PC-9 (cell line): ENCODE measurements at regions not wholly inside any gene's neighbourhood (a gene's known extent, or its start where the extent isn't known, plus 50 kb on each side); places are given as distances from the start of the nearest gene placed in this dataset.

ENCODE experiments used
- EZH2 ChIP-seq: fragments of 200-600 bp; sonication (generic); IDR thresholded peaks from 2 replicates; pipeline ENCODE4 v1.8.0; 2017; ENCODE audit warnings: antibody characterized with exemption, low read depth
- TF ChIP-seq, protein P1 (sequence below): fragments of 200-600 bp; sonication (generic); conservative IDR thresholded peaks from 2 replicates; pipeline ENCODE4 v1.6.1; 2017; ENCODE audit warnings: mixed run types, antibody characterized with exemption, mild to moderate bottlenecking, moderate library complexity

DNA sequence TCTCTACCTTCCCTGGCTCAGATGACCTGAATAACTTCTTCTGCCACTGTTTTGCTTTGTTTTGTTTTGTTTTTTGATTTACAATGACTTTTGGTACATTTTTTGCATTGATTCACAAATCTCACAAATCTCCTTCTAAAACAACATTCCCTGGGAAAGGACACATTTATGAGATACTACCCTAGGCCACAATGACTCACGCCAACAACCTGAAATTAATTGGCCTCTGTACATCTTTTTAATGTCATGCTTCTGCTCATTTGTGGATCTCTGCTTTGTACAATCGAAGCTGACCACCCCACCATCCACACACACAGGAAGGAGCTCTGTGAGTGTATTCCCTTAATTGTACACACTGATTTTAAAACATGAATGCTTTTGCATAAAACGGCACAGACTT, 156.7 kb upstream of the PFKP start:
- TF ChIP-seq, protein P1, sequence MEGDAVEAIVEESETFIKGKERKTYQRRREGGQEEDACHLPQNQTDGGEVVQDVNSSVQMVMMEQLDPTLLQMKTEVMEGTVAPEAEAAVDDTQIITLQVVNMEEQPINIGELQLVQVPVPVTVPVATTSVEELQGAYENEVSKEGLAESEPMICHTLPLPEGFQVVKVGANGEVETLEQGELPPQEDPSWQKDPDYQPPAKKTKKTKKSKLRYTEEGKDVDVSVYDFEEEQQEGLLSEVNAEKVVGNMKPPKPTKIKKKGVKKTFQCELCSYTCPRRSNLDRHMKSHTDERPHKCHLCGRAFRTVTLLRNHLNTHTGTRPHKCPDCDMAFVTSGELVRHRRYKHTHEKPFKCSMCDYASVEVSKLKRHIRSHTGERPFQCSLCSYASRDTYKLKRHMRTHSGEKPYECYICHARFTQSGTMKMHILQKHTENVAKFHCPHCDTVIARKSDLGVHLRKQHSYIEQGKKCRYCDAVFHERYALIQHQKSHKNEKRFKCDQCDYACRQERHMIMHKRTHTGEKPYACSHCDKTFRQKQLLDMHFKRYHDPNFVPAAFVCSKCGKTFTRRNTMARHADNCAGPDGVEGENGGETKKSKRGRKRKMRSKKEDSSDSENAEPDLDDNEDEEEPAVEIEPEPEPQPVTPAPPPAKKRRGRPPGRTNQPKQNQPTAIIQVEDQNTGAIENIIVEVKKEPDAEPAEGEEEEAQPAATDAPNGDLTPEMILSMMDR, result no peak
- TF ChIP-seq EZH2, result no peak
